ENCODE measurements at regions not wholly inside any gene's neighbourhood (a gene's known extent, or its start where the extent isn't known, plus 50 kb on each side); places are given as distances from the start of the nearest gene placed in this dataset.

DNA sequence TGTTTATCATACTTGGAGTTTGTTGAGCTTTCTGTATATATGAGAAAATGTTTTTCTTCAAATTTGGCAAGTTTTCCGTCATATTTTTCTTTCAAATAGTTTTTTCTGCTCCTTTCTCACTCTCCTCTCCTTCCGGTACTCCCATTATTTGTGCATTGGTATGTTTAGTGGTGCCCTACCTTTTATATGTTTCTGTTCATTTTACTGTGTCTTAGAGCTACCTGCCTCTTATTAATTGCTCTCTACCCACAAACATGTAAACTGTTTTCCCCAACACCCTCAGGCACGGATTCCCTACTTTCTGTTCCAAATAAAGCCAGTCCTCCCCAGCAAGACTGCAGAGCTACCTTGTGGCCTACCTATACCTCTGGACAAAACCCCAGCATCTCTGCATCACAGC lies 60.6 kb upstream of the S1PR3 start:
- Mint-ChIP-seq H3K4me1 (peaks cover 14% of the 10 kb centered on the region), H3K36me3 (peaks cover 4% of the 10 kb centered on the region), H3K27me3 (ENCODE audit: low read depth) (peaks cover 8% of the 10 kb centered on the region), H3K4me3 (no peak overlapping the region), H3K27ac (no peak overlapping the region), H3K9me3 (peaks cover 14% of the 10 kb centered on the region)
- no peak for ATAC-seq
- POLR2A ChIA-PET = no interaction called here
- CTCF ChIA-PET = no interaction called here
- DNase-seq (ENCODE audit: low spot score) = no peak
- TF ChIP-seq TCF7 (CRISPR knock-in tag; IDR thresholded peaks at IDR 0.05; ENCODE audit: low read depth) (no peak), ETV6 (CRISPR knock-in tag; IDR thresholded peaks at IDR 0.05) (no peak), ATF3 (CRISPR knock-in tag; conservative IDR thresholded peaks at IDR 0.05) (no peak), ZNF232 (CRISPR knock-in tag; IDR thresholded peaks at IDR 0.05) (no peak), JAZF1 (CRISPR knock-in tag; IDR thresholded peaks at IDR 0.05) (no peak), ZNF425 (CRISPR knock-in tag; conservative IDR thresholded peaks at IDR 0.05) (no peak)

- peaks cover 4% of the 10 kb centered on the region for H3K36me3 Mint-ChIP-seq
- no peak overlapping the region for H3K27ac Mint-ChIP-seq
- peaks cover 14% of the 10 kb centered on the region for H3K9me3 Mint-ChIP-seq
- ATAC-seq (peak; percentile 100), DNase-seq (ENCODE audit: low spot score) (peak; percentile 69)
- H3K27me3 Mint-ChIP-seq (ENCODE audit: low read depth) = peaks cover 8% of the 10 kb centered on the region
- H3K4me3 Mint-ChIP-seq = no peak overlapping the region
- CTCF ChIA-PET = no interaction called here
- POLR2A ChIA-PET = no interaction called here
- H3K4me1 Mint-ChIP-seq = peaks cover 14% of the 10 kb centered on the region
- TF ChIP-seq ATF1 (CRISPR knock-in tag; IDR thresholded peaks at IDR 0.05) = no peak
- TF ChIP-seq MLX (CRISPR knock-in tag; IDR thresholded peaks at IDR 0.05) = no peak
- no peak for TF ChIP-seq CREM (CRISPR knock-in tag; IDR thresholded peaks at IDR 0.05)
- no peak for TF ChIP-seq NFATC4 (CRISPR knock-in tag; IDR thresholded peaks at IDR 0.05)
- TF ChIP-seq, protein P1, sequence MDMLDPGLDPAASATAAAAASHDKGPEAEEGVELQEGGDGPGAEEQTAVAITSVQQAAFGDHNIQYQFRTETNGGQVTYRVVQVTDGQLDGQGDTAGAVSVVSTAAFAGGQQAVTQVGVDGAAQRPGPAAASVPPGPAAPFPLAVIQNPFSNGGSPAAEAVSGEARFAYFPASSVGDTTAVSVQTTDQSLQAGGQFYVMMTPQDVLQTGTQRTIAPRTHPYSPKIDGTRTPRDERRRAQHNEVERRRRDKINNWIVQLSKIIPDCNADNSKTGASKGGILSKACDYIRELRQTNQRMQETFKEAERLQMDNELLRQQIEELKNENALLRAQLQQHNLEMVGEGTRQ (CRISPR knock-in tag; IDR thresholded peaks at IDR 0.05) = no peak
- TF ChIP-seq ARID4B (CRISPR knock-in tag; IDR thresholded peaks at IDR 0.05; ENCODE audit: borderline replicate concordance) = no peak
- no peak for TF ChIP-seq STAT6 (CRISPR knock-in tag; conservative IDR thresholded peaks at IDR 0.05; ENCODE audit: low read depth)
- TF ChIP-seq, protein P2, sequence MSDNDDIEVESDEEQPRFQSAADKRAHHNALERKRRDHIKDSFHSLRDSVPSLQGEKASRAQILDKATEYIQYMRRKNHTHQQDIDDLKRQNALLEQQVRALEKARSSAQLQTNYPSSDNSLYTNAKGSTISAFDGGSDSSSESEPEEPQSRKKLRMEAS (CRISPR knock-in tag; IDR thresholded peaks at IDR 0.05) = no peak; the same call in 1 of the 2 replicates
- TF ChIP-seq NFE2L1 (CRISPR knock-in tag; IDR thresholded peaks at IDR 0.05) = no peak
- no peak for TF ChIP-seq JUN (CRISPR knock-in tag; IDR thresholded peaks at IDR 0.05)
- no peak for TF ChIP-seq ZNF317 (CRISPR knock-in tag; IDR thresholded peaks at IDR 0.05; ENCODE audit: borderline replicate concordance, low read depth)
- no peak for TF ChIP-seq ESRRA (CRISPR knock-in tag; IDR thresholded peaks at IDR 0.05; ENCODE audit: borderline replicate concordance)
- TF ChIP-seq FOXP1 (CRISPR knock-in tag; IDR thresholded peaks at IDR 0.05; ENCODE audit: borderline replicate concordance) = no peak
- TF ChIP-seq, protein P3, sequence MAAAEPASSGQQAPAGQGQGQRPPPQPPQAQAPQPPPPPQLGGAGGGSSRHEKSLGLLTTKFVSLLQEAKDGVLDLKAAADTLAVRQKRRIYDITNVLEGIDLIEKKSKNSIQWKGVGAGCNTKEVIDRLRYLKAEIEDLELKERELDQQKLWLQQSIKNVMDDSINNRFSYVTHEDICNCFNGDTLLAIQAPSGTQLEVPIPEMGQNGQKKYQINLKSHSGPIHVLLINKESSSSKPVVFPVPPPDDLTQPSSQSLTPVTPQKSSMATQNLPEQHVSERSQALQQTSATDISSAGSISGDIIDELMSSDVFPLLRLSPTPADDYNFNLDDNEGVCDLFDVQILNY (CRISPR knock-in tag; IDR thresholded peaks at IDR 0.05) = no peak
- no peak for TF ChIP-seq RELA (CRISPR knock-in tag; IDR thresholded peaks at IDR 0.05; ENCODE audit: borderline replicate concordance)
- no peak for TF ChIP-seq HMGXB4 (CRISPR knock-in tag; IDR thresholded peaks at IDR 0.05)
Observed at GRCh38 chr9:88932766-88933165, 58.5 kb upstream of the S1PR3 start.

Data from WTC11 (cell line).